GM18868 (cell line): ENCODE measurements at regions not wholly inside any gene's neighbourhood (a gene's known extent, or its start where the extent isn't known, plus 50 kb on each side); places are given as distances from the start of the nearest gene placed in this dataset.

Experiments used
- ATAC-seq: cut with Tn5 transposase; IDR thresholded peaks from one replicate; pipeline ENCODE4 v1.9.1; 2021; ENCODE audit warnings: mild to moderate bottlenecking, moderate library complexity; ENCODE audit not compliant: unreplicated experiment

- ATAC-seq, result no peak
Observed at GRCh38 chr2:223369889-223370288, 232.3 kb downstream of the SCG2 start.

DNA sequence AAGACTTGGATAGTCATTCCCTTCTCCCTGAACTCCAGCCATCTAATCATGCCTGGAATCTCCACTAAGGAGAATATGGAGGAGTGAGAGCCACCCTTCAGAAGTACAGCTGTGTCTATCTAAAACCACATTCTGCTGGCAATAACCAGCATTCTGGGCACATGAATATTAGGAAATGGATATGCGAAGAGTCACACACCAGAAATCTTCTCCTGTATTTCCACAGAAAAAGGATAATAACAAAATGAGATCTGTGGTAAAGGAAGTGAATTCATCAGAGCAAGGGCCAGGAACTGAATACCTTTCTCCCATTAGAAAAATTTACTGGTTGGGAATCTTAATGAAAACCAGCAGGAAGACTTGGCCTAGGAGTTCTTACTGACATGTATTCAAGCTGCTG is 218.8 kb downstream of the SCG2 start:
- ATAC-seq, result no peak

GRCh38 chr2:223386189-223386588 is 216.0 kb downstream of the SCG2 start:
- ATAC-seq, result no peak

DNA sequence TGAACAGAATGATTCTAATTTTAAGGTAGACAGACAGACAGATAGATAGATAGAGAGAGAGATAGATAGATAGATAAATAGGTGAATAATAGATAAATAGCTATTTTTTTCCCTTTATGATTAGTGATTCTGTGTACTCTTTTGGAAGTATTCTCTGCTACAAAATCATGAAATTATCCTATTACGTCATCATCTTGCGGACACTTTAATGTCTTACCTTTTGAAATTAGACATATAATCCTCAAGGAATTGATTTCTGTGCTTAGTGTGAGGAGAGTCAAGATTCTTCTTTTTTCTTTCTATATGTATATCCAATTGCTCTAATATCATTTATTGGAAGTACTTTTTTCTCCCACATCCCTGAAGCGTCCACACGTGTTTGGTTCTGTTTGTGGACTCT is 215.2 kb downstream of the SCG2 start:
- no peak for ATAC-seq

- ATAC-seq, result no peak
Observed at GRCh38 chr2:223389624-223390023, 212.5 kb downstream of the SCG2 start.

DNA sequence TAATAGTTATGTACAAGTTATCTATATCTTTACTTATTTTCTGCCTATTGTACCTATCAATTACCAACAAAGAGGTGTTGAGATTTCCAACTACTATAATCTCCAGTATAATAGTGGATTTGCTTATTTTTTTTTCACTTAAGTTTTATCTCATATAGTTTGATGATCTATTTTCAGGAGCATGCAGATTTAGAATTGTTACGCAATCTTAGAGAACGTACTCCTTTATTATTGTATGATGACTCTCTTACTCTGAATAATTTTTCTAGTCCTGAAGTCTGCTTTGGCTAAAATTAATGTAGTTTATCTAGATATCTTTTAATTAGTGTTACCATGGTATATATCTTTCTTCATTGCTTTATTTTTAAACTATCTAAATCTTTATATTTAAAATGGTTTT is 205.2 kb downstream of the SCG2 start:
- no peak for ATAC-seq

- no peak for ATAC-seq
Observed at GRCh38 chr2:223399357-223399957, 202.7 kb downstream of the SCG2 start.

GRCh38 chr2:223404616-223405015 is 197.5 kb downstream of the SCG2 start:
- ATAC-seq, result no peak

- no peak for ATAC-seq
Observed at GRCh38 chr2:223414646-223415045, 187.5 kb downstream of the SCG2 start.

DNA sequence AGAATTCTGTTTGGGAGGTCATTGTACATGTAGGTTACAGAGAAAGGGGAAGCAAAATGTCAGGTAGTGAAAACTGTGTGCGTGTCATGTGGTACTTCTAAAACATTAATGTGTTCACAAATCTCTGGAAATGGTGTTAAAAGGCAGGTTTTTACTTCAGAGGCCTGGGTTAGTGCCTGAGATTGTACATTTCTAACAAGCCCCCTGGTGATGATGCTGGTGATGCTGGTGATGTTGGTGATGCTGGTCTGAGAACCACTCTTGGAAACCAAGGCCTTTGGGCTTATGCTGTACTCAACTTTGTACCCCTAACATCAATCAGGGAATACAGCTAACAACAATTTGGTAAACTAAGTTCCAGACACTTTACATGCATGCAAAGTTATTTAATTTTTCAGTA is 187.1 kb downstream of the SCG2 start:
- ATAC-seq, result no peak

DNA sequence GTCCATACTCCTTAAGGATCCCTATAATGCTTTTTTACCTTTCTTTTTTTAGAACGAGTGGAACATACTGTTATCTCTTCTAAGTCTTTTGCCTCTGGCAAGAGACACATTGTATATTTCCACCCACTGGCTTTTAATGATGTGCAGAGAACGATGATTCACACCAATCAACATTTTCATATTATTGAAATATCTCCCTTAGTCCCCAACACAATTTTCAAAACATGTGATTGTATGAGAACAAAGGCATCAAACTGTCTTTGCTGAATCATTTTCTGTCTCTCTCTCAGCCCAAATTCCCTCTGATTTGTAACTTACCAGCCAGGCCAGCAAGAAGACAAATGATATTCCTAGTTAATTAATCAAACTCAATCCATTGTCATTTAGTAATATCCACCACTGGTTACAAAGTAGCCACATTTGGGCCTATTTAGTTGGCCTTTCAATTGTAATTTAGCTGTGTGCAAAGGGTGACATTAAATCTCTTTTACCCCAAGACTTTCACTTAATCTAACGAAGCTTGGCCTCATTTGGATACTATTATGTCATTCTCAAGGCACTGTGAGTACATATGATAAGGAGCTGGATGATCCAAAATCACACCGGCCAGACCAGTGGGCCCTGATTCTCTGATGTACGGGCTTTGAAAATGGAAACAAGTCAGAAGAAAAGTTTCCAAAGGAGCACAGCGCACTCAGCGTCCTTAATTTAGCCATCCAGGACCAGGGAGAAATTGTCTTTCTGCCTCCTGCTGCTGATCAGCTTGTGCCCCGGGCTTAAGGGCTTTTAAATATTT is 185.1 kb downstream of the SCG2 start:
- no peak for ATAC-seq

DNA sequence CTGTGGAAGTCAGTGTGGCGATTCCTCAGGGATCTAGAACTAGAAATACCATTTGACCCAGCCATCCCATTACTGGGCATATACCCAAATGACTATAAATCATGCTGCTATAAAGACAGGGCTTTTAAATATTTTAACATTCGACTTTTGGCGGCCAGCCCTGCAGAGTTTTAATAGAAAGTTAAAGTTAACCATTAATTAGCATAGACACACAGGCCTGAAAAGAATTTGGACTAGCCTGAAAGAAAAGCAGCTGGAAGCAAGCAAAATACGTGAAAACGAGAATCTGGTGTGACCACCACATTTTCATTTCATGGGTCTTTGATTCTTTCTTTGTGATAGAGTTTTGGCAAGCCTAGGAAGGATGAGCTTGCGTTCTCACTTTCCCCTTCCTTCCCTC is 184.0 kb downstream of the SCG2 start:
- ATAC-seq, result no peak

DNA sequence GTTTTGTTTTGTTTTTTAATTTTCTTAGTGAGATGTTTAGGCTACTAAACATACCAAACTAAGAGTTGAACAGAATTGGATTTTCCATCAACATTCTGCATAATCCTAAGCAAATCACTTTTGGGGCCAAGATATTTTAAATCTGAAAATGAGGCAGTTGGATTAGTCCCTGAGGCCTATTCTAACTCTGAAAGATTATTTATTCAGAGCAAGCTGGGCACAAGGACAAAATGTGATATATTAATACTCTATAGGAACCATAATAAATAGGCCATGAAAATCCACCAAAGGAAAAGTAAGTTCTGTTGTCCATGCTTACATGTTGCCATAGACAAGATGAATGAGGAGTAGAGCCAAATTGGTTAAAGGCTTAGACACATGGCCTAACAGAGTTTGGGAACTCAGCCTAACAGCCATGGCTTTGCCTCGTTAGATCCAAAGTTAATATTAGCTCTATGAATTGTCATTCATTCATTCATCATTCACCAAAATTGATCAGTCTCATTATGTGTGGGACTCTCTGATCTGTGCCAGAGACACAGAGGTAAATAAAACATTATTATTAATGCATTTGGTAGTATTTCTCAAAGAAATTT is 183.5 kb downstream of the SCG2 start:
- no peak for ATAC-seq

DNA sequence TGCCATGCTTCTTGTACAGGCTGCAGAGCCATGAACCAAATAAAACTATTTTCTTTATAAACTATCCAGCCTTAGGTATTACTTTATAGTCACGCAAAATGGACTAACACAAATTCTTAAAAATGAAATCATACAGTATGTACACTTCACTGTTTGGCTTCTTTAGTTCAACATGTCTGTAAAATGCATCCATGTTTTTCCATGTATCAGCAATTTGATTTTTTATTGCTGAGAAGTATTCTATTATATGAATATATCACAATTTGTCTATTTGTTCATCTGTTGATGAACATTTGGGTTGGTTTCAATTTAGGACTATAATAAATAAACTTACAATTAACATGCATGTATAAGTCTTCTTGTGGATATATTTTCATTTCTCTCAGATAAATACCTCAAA is 182.1 kb downstream of the SCG2 start:
- ATAC-seq, result no peak

DNA sequence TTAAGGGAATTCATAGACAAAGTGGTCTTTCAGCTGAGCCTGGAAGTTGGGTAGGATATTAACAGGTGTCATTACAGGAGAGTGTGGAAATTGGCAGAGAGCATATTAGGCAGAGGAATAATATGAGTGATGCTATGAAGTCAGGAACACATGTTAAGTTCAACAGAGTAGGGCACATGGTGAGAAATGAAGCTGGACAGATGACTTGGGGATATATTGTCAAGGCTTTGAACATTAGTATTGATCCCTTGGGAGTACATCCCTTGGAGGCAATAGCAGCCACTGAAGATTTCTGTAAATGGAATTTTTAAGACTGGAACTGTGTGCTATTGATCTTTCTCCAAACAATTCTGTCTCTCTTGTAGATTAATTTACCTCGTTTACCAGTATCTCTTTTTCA is 170.7 kb downstream of the SCG2 start:
- ATAC-seq, result no peak

- ATAC-seq, result no peak
Observed at GRCh38 chr2:223433461-223433860, 168.7 kb downstream of the SCG2 start.

DNA sequence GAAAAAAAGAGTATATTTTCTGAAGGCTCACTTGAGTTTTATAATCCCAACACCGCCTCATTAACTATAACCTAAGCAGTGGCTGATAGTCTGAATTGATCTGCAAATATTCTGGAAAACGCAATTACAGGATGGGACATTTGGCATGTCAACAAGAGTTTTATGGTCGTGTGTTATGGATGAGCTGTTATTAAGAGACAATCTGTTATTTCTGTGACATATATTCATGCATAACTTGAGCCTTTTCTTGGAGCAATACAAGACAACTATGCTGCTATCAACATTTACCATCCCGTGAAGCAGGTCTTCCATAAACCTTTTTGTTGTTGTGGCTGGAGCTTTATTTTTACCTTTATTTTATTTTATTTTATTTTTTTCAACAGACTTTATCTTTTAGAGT is 164.4 kb downstream of the SCG2 start:
- no peak for ATAC-seq

DNA sequence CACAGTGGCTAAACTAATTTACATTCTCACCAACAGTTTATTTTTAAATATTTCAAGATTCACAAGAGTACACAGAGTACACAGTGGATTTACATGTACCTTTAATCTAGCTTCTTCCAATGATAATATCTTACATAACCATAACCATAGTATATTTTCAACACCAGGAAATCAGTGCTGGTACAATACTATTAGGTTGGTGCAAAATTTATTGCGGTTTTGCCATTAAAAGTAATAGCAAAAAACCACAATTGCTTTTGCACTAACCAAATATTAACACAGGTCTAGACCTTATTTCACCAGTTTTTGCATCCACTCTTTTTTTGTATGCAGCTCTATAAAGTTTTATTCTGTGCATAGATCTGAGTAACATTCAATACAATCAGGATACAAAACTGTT is 163.0 kb downstream of the SCG2 start:
- ATAC-seq, result no peak

DNA sequence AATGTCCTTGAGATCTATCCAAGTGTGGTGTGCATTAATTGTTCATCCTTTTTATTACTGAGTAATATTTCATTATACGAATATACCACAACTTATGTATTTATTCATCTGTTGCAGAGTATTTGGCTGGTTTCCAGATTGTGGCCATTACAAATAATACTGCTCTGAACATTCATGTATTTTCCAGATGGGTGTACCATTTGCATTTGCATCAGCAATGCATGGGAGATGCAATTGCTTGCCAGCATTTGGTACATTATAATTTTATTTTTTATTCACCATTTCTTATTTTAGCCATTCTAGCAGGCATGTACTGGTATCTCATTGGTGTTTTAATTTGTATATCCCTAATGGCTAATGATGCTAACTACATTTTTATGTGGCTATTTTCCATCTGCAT is 162.4 kb downstream of the SCG2 start:
- ATAC-seq, result no peak

- no peak for ATAC-seq
Observed at GRCh38 chr2:223442847-223443246, 159.3 kb downstream of the SCG2 start.

DNA sequence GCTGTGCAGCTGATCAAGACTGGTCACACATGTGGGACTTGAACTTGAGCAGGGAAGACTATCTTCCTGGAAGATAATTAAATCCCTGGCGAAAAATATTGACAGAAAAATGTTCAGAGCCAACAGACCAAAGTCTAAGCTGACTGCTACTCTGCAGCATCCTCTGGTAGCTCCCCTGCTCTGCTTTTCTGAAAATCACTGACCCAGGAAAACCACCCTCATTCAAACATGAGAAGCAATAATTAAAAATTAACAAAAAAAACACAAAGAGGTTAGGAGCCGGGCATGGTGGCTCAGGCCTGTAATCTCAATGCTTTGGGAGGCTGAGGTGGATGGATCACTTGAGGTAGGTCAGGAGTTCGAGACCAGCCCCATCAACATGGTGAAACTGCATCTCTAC is 151.9 kb downstream of the SCG2 start:
- no peak for ATAC-seq

GRCh38 chr2:223457301-223457700 is 144.9 kb downstream of the SCG2 start:
- no peak for ATAC-seq
